ENCODE measurements at regions not wholly inside any gene's neighbourhood (a gene's known extent, or its start where the extent isn't known, plus 50 kb on each side); places are given as distances from the start of the nearest gene placed in this dataset.

GRCh38 chr3:88267847-88268246 lies 118.1 kb downstream of the C3orf38 start:
- ChIA-PET POLR2A (no interaction called here), CTCF (no interaction called here)
- no peaks in the 10 kb centered on the region for H3K4me1 ChIP-seq
- no peaks in the 10 kb centered on the region for H3K36me3 Mint-ChIP-seq (ENCODE audit: insufficient read depth, unreplicated experiment)
- TF ChIP-seq, protein P1, sequence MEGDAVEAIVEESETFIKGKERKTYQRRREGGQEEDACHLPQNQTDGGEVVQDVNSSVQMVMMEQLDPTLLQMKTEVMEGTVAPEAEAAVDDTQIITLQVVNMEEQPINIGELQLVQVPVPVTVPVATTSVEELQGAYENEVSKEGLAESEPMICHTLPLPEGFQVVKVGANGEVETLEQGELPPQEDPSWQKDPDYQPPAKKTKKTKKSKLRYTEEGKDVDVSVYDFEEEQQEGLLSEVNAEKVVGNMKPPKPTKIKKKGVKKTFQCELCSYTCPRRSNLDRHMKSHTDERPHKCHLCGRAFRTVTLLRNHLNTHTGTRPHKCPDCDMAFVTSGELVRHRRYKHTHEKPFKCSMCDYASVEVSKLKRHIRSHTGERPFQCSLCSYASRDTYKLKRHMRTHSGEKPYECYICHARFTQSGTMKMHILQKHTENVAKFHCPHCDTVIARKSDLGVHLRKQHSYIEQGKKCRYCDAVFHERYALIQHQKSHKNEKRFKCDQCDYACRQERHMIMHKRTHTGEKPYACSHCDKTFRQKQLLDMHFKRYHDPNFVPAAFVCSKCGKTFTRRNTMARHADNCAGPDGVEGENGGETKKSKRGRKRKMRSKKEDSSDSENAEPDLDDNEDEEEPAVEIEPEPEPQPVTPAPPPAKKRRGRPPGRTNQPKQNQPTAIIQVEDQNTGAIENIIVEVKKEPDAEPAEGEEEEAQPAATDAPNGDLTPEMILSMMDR (IDR thresholded peaks at IDR 0.05; ENCODE audit: insufficient read depth in 1 of 2, low read depth in 1 of 2, low read length in 1 of 2, severe bottlenecking in 1 of 2, unreplicated experiment in 1 of 2), result no peak
- peaks cover under 1% of the 10 kb centered on the region for H3K27me3 Mint-ChIP-seq (ENCODE audit: insufficient read depth, unreplicated experiment)
- H3K36me3 ChIP-seq (ENCODE audit: control insufficient read depth, insufficient read depth, low read length), result no peaks in the 10 kb centered on the region
- no peak for DNase-seq
- H3K27ac Mint-ChIP-seq (ENCODE audit: unreplicated experiment), result no peak overlapping the region
- H3K4me1 Mint-ChIP-seq (ENCODE audit: low read depth, unreplicated experiment), result no peaks in the 10 kb centered on the region
- no TSS peak for BruUV-seq (replicated peaks)
- no peak overlapping the region for H3K4me3 ChIP-seq (ENCODE audit: low read depth, low read length)
- H3K27me3 ChIP-seq (replicated peaks; ENCODE audit: control insufficient read depth, insufficient read depth, low read length), result no peaks in the 10 kb centered on the region
- H3K9me3 ChIP-seq, result no peaks in the 10 kb centered on the region; the same call in 1 of the 2 replicates
- no peaks in the 10 kb centered on the region for H3K9me3 Mint-ChIP-seq (ENCODE audit: unreplicated experiment)
- no peak overlapping the region for H3K4me3 Mint-ChIP-seq (ENCODE audit: unreplicated experiment)
- intact Hi-C loops (cut with micrococcal nuclease; ENCODE audit: unreplicated experiment), result no loop called here

- Mint-ChIP-seq H3K27me3 (ENCODE audit: insufficient read depth, unreplicated experiment) (peaks cover 2% of the 10 kb centered on the region), H3K4me3 (ENCODE audit: unreplicated experiment) (no peak overlapping the region), H3K4me1 (ENCODE audit: low read depth, unreplicated experiment) (peaks cover 9% of the 10 kb centered on the region), H3K27ac (ENCODE audit: unreplicated experiment) (no peak overlapping the region), H3K36me3 (ENCODE audit: insufficient read depth, unreplicated experiment) (no peaks in the 10 kb centered on the region), H3K9me3 (ENCODE audit: unreplicated experiment) (no peaks in the 10 kb centered on the region)
- TF ChIP-seq, protein P1 (IDR thresholded peaks at IDR 0.05; ENCODE audit: insufficient read depth in 1 of 2, low read depth in 1 of 2, low read length in 1 of 2, severe bottlenecking in 1 of 2, unreplicated experiment in 1 of 2), result no peak
- no TSS peak for BruUV-seq (replicated peaks)
- Histone ChIP-seq H3K9me3 (no peaks in the 10 kb centered on the region), H3K27me3 (replicated peaks; ENCODE audit: control insufficient read depth, insufficient read depth, low read length) (no peaks in the 10 kb centered on the region; the same call in 1 of the 2 replicates), H3K36me3 (ENCODE audit: control insufficient read depth, insufficient read depth, low read length) (no peaks in the 10 kb centered on the region), H3K4me1 (no peaks in the 10 kb centered on the region), H3K4me3 (ENCODE audit: low read depth, low read length) (no peak overlapping the region)
- ChIA-PET POLR2A (no interaction called here), CTCF (no interaction called here)
- intact Hi-C loops (cut with micrococcal nuclease; ENCODE audit: unreplicated experiment), result loop anchor here (5.0 kb wide), 1 partner anchor 38 kb away; no protein-coding TSS in a partner anchor
- no peak for DNase-seq
Observed at GRCh38 chr3:88280326-88280725, 130.6 kb downstream of the C3orf38 start.

DNA sequence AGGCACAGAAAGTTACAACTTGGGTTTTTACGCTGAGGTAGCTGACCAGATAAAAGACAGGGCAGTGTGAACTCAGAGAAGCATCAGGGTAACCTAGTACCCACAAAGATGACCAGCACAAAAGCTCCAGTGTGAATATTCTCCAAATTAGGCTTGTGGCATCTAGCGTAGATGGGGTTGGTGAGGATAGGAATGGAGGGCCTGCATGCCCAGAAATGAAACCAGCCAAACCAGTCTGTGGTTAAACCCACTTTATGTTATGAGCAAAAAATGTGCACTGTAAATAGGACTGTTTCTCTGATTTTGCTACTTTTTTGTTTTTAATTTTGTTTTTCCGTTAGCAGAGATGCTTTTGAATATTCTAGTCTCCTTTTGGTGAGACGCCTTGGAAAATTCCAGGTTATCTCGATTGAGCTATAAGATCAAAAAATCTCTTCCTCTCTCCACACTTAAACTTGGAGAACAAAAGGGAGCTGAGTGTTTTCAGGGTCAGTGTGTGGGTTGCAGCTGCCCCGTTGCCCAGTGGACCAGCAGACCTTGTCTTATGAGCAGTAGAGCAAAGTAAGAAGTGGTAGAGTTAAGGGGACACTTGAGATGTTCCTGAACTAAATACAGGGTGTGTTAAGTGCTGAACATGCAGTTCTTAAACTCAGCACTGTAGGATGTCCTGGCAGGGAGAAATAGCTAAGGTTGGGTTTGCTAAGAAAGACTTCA lies 132.9 kb downstream of the C3orf38 start:
- no peaks in the 10 kb centered on the region for H3K36me3 Mint-ChIP-seq (ENCODE audit: insufficient read depth, unreplicated experiment)
- DNase-seq, result no peak
- Histone ChIP-seq H3K36me3 (ENCODE audit: control insufficient read depth, insufficient read depth, low read length) (no peaks in the 10 kb centered on the region), H3K27me3 (replicated peaks; ENCODE audit: control insufficient read depth, insufficient read depth, low read length) (no peaks in the 10 kb centered on the region; the same call in 1 of the 2 replicates), H3K9me3 (no peaks in the 10 kb centered on the region), H3K4me1 (no peaks in the 10 kb centered on the region), H3K4me3 (ENCODE audit: low read depth, low read length) (no peak overlapping the region)
- POLR2A ChIA-PET, result no interaction called here
- TF ChIP-seq, protein P1 (IDR thresholded peaks at IDR 0.05; ENCODE audit: insufficient read depth in 1 of 2, low read depth in 1 of 2, low read length in 1 of 2, severe bottlenecking in 1 of 2, unreplicated experiment in 1 of 2), result no peak
- H3K9me3 Mint-ChIP-seq (ENCODE audit: unreplicated experiment), result no peaks in the 10 kb centered on the region
- intact Hi-C loops (cut with micrococcal nuclease; ENCODE audit: unreplicated experiment), result loop anchor here (5.0 kb wide), 1 partner anchor 40 kb away; no protein-coding TSS in a partner anchor
- H3K27me3 Mint-ChIP-seq (ENCODE audit: insufficient read depth, unreplicated experiment), result peaks cover 2% of the 10 kb centered on the region
- BruUV-seq (replicated peaks), result no TSS peak
- no peak overlapping the region for H3K27ac Mint-ChIP-seq (ENCODE audit: unreplicated experiment)
- CTCF ChIA-PET, result no interaction called here
- H3K4me3 Mint-ChIP-seq (ENCODE audit: unreplicated experiment), result no peak overlapping the region
- peaks cover 9% of the 10 kb centered on the region for H3K4me1 Mint-ChIP-seq (ENCODE audit: low read depth, unreplicated experiment)

Data from Caco-2 (cell line).